ENCODE measurements at regions not wholly inside any gene's neighbourhood (a gene's known extent, or its start where the extent isn't known, plus 50 kb on each side); places are given as distances from the start of the nearest gene placed in this dataset.

- no peak for DNase-seq (ENCODE audit: low read depth)
Measured at GRCh38 chr10:83553366-83553765, 585.9 kb upstream of the GHITM start.

GRCh38 chr10:83555264-83555663 is 584.0 kb upstream of the GHITM start:
- no peak overlapping the region for H3K4me3 ChIP-seq (ENCODE audit: low read depth, low read length)
- TF ChIP-seq CTCF (IDR thresholded peaks at IDR 0.05; ENCODE audit: insufficient read depth, low read depth, low read length, missing control alignments) = no peak
- DNase-seq (ENCODE audit: low read depth) = peak; percentile 30

More at GRCh38 chr10:83553366-83553765, 585.9 kb upstream of the GHITM start:
- no peak for TF ChIP-seq CTCF (IDR thresholded peaks at IDR 0.05; ENCODE audit: insufficient read depth, low read depth, low read length, missing control alignments)
- no peak overlapping the region for H3K4me3 ChIP-seq (ENCODE audit: low read depth, low read length)

- TF ChIP-seq CTCF (IDR thresholded peaks at IDR 0.05; ENCODE audit: insufficient read depth, low read depth, low read length, missing control alignments) = peak; percentile 23
- no peak for DNase-seq (ENCODE audit: low read depth)
- no peak overlapping the region for H3K4me3 ChIP-seq (ENCODE audit: low read depth, low read length)
Measured at GRCh38 chr10:83562381-83562780, 576.9 kb upstream of the GHITM start.

GRCh38 chr10:83564889-83565588 is 574.3 kb upstream of the GHITM start:
- no peak for DNase-seq (ENCODE audit: low read depth)
- TF ChIP-seq CTCF (IDR thresholded peaks at IDR 0.05; ENCODE audit: insufficient read depth, low read depth, low read length, missing control alignments) = no peak
- no peak overlapping the region for H3K4me3 ChIP-seq (ENCODE audit: low read depth, low read length)

- DNase-seq (ENCODE audit: low read depth) = no peak
- TF ChIP-seq CTCF (IDR thresholded peaks at IDR 0.05; ENCODE audit: insufficient read depth, low read depth, low read length, missing control alignments) = no peak
Measured at GRCh38 chr10:83572036-83572435, 567.3 kb upstream of the GHITM start.

GRCh38 chr10:83574770-83575169 is 564.5 kb upstream of the GHITM start:
- peak; percentile 38 for DNase-seq (ENCODE audit: low read depth)
- no peak for TF ChIP-seq CTCF (IDR thresholded peaks at IDR 0.05; ENCODE audit: insufficient read depth, low read depth, low read length, missing control alignments)
- no peak overlapping the region for H3K4me3 ChIP-seq (ENCODE audit: low read depth, low read length)

More at GRCh38 chr10:83572036-83572435, 567.3 kb upstream of the GHITM start:
- no peak overlapping the region for H3K4me3 ChIP-seq (ENCODE audit: low read depth, low read length)

- no peak for DNase-seq (ENCODE audit: low read depth)
- H3K4me3 ChIP-seq (ENCODE audit: low read depth, low read length) = no peak overlapping the region
- no peak for TF ChIP-seq CTCF (IDR thresholded peaks at IDR 0.05; ENCODE audit: insufficient read depth, low read depth, low read length, missing control alignments)
Measured at GRCh38 chr10:83577421-83577820, 561.9 kb upstream of the GHITM start.
